Adrenal gland (tissue), 9 donors: ENCODE measurements at regions not wholly inside any gene's neighbourhood (a gene's known extent, or its start where the extent isn't known, plus 50 kb on each side); places are given as distances from the start of the nearest gene placed in this dataset.

Source experiments
- DNase-seq, 7 donors: peaks; one replicate each; pipeline ENCODE4 v3.0.0-alpha.2; 2019 to 2020
- H3K27ac ChIP-seq, 5 donors: fragments of 200-600 bp; sonication (generic) in 4 of 5; 1 replicate in 3 of 5; 2 replicates in 2 of 5; pipeline versions ENCODE4 v1.5.1 to v1.8.0; 2016 to 2020; ENCODE audit warnings: mild to moderate bottlenecking in 1 of 5
- H3K27me3 ChIP-seq: fragments of 200-600 bp; 2 replicates; pipeline ENCODE4 v1.8.0; 2021
- H3K36me3 ChIP-seq, 2 donors: fragments of 200-600 bp; replicated peaks in 1 of 2; 1 replicate in 1 of 2; 2 replicates in 1 of 2; pipeline versions ENCODE4 v1.5.1 to v1.8.0; 2018 to 2022
- H3K4me1 ChIP-seq, 2 donors: fragments of 200-600 bp; replicated peaks in 1 of 2; 1 replicate in 1 of 2; 2 replicates in 1 of 2; pipeline versions ENCODE4 v1.5.1 to v1.8.0; 2018 to 2021
- H3K4me3 ChIP-seq, 4 donors: fragments of 200-600 bp; sonication (generic) in 3 of 4; one replicate each; pipeline ENCODE4 v1.5.1; 2016 to 2018
- H3K9me3 ChIP-seq, 3 donors: fragments of 200-600 bp; sonication (generic) in 1 of 3; replicated peaks in 1 of 3; 1 replicate in 2 of 3; 2 replicates in 1 of 3; pipeline versions ENCODE4 v1.5.1 to v1.8.0; 2016 to 2021
- CTCF ChIP-seq, 6 experiments: fragments of 450-650 bp in 4 of 6; fragments of 200-600 bp in 2 of 6; sonication (generic) in 1 of 6; IDR thresholded peaks; 1 replicate in 5 of 6; 2 replicates in 1 of 6; pipeline versions ENCODE4 v1.5.1 to v1.8.0; 2016 to 2021; ENCODE audit warnings: antibody characterized with exemption in 6 of 6, mild to moderate bottlenecking in 2 of 6, moderate library complexity in 1 of 6
- POLR2A ChIP-seq, 2 donors: fragments of 450-650 bp; IDR thresholded peaks; one replicate each; pipeline ENCODE4 v1.6.1; 2017; ENCODE audit warnings: antibody characterized with exemption in 2 of 2, mild to moderate bottlenecking in 2 of 2, moderate library complexity in 1 of 2
- WGBS, 4 donors: extraction: QIAGEN DNeasy Blood & Tissue Kit in 2 of 4; methylation state at CpG; one replicate each; pipeline versions ENCODE4 v1.1.5 to v1.1.7; 2013 to 2017; 5-methylcytosine and 5-hydroxymethylcytosine counted together
- intact Hi-C, 2 donors: fragments of 100-400 bp; cut with DNase I; formaldehyde crosslinking; loops; one replicate each; pipeline versions ENCODE4 v1.14.1 to v1.15.0; 2022 to 2023
- donor health status: healthy with polysubstance abuse.
- donor health status: Bipolar disorder and iron deficiency.
- donor health status: DM: yes; HTN: yes; CAD: no.
- donor health status: DM: no; HTN: no; CAD: no.
- donor health status: DM: no; HTN: no; CAD: no.

- intact Hi-C loops, result no loop called here
- Histone ChIP-seq H3K4me3 (no peak overlapping the region), H3K4me1 (no peaks in the 10 kb centered on the region), H3K27me3 (no peaks in the 10 kb centered on the region), H3K27ac (no peak overlapping the region), H3K9me3 (no peaks in the 10 kb centered on the region), H3K36me3 (no peaks in the 10 kb centered on the region)
- no peak for TF ChIP-seq CTCF (IDR thresholded peaks at IDR 0.05)
- TF ChIP-seq POLR2A (IDR thresholded peaks at IDR 0.05), result no peak
- 43 to 58% (median 49%) methylated on average over 1 of the region's 1 CpG for WGBS, 4 donors
- no peak for DNase-seq
These were observed 617.6 kb downstream of the ADCYAP1 start for GRCh38 chr18:1522249-1522615.

- Histone ChIP-seq H3K4me1 (no peaks in the 10 kb centered on the region), H3K27me3 (no peaks in the 10 kb centered on the region), H3K9me3 (no peaks in the 10 kb centered on the region), H3K27ac (no peak overlapping the region), H3K36me3 (no peaks in the 10 kb centered on the region), H3K4me3 (no peak overlapping the region)
- intact Hi-C loops, result no loop called here
- TF ChIP-seq CTCF (IDR thresholded peaks at IDR 0.05) (no peak), POLR2A (IDR thresholded peaks at IDR 0.05) (no peak)
- DNase-seq, result no peak
- 40 to 64% (median 43%) methylated on average over 1 of the region's 1 CpG for WGBS, 4 donors
These were observed 622.3 kb downstream of the ADCYAP1 start for GRCh38 chr18:1526991-1527390.

- WGBS, 4 donors, result 42 to 54% (median 47%) methylated on average over 3 of the region's 3 CpGs
- no peak overlapping the region for H3K27ac ChIP-seq
- H3K4me3 ChIP-seq, result no peak overlapping the region
- intact Hi-C loops, result no loop called here
- no peaks in the 10 kb centered on the region for H3K36me3 ChIP-seq
- TF ChIP-seq POLR2A (IDR thresholded peaks at IDR 0.05), result no peak
- no peak for TF ChIP-seq CTCF (IDR thresholded peaks at IDR 0.05)
- no peaks in the 10 kb centered on the region for H3K27me3 ChIP-seq
- no peaks in the 10 kb centered on the region for H3K4me1 ChIP-seq
- no peaks in the 10 kb centered on the region for H3K9me3 ChIP-seq
- DNase-seq, result no peak
These were observed 623.1 kb downstream of the ADCYAP1 start for GRCh38 chr18:1527805-1528204.

- 56 to 75% (median 66%) methylated on average over 1 of the region's 1 CpG for WGBS, 4 donors
These were observed 623.8 kb downstream of the ADCYAP1 start for GRCh38 chr18:1528447-1528846.

More at GRCh38 chr18:1528447-1528846, 623.8 kb downstream of the ADCYAP1 start:
- no peak for TF ChIP-seq POLR2A (IDR thresholded peaks at IDR 0.05)
- TF ChIP-seq CTCF (IDR thresholded peaks at IDR 0.05), result no peak
- H3K4me1 ChIP-seq, result no peaks in the 10 kb centered on the region
- no peaks in the 10 kb centered on the region for H3K36me3 ChIP-seq
- H3K9me3 ChIP-seq, result no peaks in the 10 kb centered on the region
- no peaks in the 10 kb centered on the region for H3K27me3 ChIP-seq
- intact Hi-C loops, result no loop called here
- no peak overlapping the region for H3K4me3 ChIP-seq
- no peak overlapping the region for H3K27ac ChIP-seq
- DNase-seq, result no peak
